Ectodermal cell (in vitro differentiated cells): ENCODE measurements at regions not wholly inside any gene's neighbourhood (a gene's known extent, or its start where the extent isn't known, plus 50 kb on each side); places are given as distances from the start of the nearest gene placed in this dataset.

ENCODE experiments used
- H3K27ac ChIP-seq: 2 replicates; pipeline ENCODE4 v1.7.0; 2013; ENCODE audit warnings: mild to moderate bottlenecking, low read depth, low read length; ENCODE audit not compliant: insufficient read depth, poor library complexity, severe bottlenecking
- H3K27me3 ChIP-seq: 2 replicates; pipeline ENCODE4 v1.7.0; 2013; ENCODE audit warnings: mild to moderate bottlenecking, low read length; ENCODE audit not compliant: insufficient read depth, control insufficient read depth, poor library complexity, severe bottlenecking
- H3K36me3 ChIP-seq: one replicate; pipeline ENCODE4 v1.7.0; 2013; ENCODE audit warnings: low read length; ENCODE audit not compliant: control insufficient read depth, insufficient read depth
- H3K4me1 ChIP-seq: one replicate; pipeline ENCODE4 v1.7.0; 2013; ENCODE audit warnings: low read length; ENCODE audit not compliant: control insufficient read depth, insufficient read depth
- H3K4me3 ChIP-seq: 2 replicates; pipeline ENCODE4 v1.7.0; 2013; ENCODE audit warnings: low read depth, low read length, control low read depth; ENCODE audit not compliant: insufficient read depth
- H3K9me3 ChIP-seq: 2 replicates; pipeline ENCODE4 v1.7.0; 2013; ENCODE audit warnings: mild to moderate bottlenecking, low read length, moderate library complexity; ENCODE audit not compliant: control insufficient read depth
- WGBS, 2 experiments: methylation state at CpG; one replicate each; pipeline ENCODE4 v1.1.7; 2013; ENCODE audit warnings: missing lambda C conversion rate in 2 of 2; 5-methylcytosine and 5-hydroxymethylcytosine counted together

DNA sequence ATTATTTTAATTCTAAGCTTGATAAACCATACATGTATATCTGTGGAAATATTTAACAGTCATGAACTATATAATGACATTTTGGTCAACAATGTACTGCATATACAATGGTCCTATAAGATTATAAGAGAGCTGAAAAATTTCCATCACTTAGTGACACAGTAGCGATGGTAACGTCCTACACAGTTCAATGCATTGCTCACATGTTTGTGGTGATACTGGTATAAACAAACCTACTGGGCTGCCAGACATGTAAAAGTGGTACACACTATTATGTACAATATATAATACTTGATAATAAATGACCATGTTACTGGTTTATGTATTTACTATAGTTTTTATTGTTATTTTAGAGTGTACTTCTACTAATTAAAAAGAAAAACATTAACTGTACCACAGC, 841.9 kb downstream of the LTN1 start:
- Histone ChIP-seq H3K27me3 (no peaks in the 10 kb centered on the region), H3K36me3 (no peaks in the 10 kb centered on the region), H3K27ac (no peak overlapping the region), H3K9me3 (no peaks in the 10 kb centered on the region), H3K4me3 (no peak overlapping the region), H3K4me1 (no peaks in the 10 kb centered on the region)
- 100% methylated on average over 2 of the region's 2 CpGs; no CpG with 5 or more reads in 1 of the 2 experiments for WGBS, 2 experiments

DNA sequence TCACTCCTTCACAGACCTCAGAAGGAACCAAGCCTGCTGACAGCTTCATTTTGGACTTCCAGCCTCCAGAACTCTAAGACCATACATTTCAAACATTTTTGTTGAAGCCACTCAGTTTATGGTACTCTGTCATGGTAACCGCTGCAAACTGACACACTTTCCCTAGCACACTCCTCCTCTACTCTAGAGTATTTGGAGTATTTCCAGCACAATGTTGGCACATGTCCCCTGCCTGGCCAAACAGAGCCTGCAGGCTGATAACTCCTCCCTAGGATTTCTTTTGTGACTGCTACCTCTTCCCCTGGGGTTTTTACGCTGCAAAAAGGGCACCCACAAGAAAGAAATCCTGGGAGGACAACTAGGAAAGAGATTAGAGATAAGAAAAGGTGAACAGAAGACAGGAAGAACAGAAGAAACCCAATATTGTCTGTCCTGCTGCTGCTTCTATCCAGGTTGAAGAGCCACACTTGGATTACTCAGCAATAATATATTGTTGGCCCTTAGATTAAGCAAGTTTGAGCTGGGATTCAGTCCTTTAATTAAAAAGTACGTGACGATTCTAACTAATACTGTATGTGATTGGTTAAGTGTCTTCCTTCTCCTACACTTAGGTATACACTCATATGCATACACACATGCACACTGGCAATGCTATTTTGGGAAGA, 844.1 kb downstream of the LTN1 start:
- H3K4me3 ChIP-seq = no peak overlapping the region
- no peaks in the 10 kb centered on the region for H3K4me1 ChIP-seq
- no peaks in the 10 kb centered on the region for H3K27me3 ChIP-seq
- no peaks in the 10 kb centered on the region for H3K9me3 ChIP-seq
- no peak overlapping the region for H3K27ac ChIP-seq
- H3K36me3 ChIP-seq = no peaks in the 10 kb centered on the region
- 87 to 88% methylated on average over 2 of the region's 4 CpGs for WGBS, 2 experiments

DNA sequence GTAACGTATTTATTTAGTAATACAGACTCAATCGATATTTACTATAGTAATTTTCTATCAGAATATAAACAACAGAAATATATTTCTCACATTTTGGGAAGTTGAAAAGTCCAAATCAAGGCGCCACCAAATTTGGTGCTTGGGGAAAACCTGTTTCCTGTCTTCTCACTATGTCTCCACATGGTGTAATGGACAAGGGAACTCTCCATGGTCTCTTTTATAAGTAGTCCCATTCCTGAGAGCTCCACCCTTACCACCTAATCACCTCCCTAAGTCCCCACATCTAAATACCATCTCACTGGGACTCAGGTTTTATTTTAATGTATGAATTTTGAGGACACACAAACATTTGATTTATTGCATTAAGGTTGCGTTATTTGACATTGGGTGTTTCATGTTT, 848.0 kb downstream of the LTN1 start:
- H3K36me3 ChIP-seq = no peaks in the 10 kb centered on the region
- H3K27me3 ChIP-seq = no peaks in the 10 kb centered on the region
- no peaks in the 10 kb centered on the region for H3K4me1 ChIP-seq
- H3K27ac ChIP-seq = no peak overlapping the region
- H3K4me3 ChIP-seq = no peak overlapping the region
- no peaks in the 10 kb centered on the region for H3K9me3 ChIP-seq
- WGBS, 2 experiments = 92 to 100% methylated on average over 1 of the region's 4 CpGs

DNA sequence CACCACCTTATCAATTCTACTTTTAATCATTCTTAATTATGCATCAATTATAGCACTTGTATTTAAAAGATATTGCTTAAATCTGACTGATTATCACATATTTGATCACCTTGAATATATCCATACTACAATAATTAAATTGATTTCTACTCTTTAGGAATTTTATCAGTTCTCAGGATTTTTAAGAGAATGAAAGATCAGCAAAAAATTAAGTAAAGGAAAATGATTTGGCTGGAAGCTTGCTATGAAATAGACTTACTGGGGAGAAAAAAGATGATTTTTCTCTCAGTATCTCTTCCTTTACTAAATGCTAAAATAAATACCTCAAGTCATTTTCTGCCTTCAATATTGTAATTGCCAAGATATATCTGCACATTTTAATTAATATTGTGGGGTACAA, 848.6 kb downstream of the LTN1 start:
- H3K27me3 ChIP-seq = no peaks in the 10 kb centered on the region
- no peak overlapping the region for H3K4me3 ChIP-seq
- H3K4me1 ChIP-seq = no peaks in the 10 kb centered on the region
- no peaks in the 10 kb centered on the region for H3K9me3 ChIP-seq
- no peaks in the 10 kb centered on the region for H3K36me3 ChIP-seq
- no peak overlapping the region for H3K27ac ChIP-seq

DNA sequence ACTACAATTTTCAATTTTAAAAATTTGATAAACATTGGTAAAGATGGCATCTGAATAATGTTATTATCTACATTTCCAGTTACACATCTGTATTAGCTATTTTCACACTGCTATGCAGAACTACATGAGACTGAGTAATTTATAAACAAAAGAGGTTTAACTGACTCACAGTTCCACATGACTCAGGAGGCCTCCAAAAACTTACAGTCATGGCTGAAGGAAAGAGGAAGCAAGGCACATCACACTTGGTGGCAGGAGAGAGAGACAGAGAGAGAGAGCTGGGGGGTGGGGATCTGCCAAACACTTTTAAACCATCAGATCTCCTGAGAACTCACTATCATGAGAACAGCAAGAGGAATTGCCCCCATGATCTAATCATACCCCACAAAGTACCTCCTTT, 850.0 kb downstream of the LTN1 start:
- H3K36me3 ChIP-seq = no peaks in the 10 kb centered on the region
- no peaks in the 10 kb centered on the region for H3K27me3 ChIP-seq
- H3K9me3 ChIP-seq = no peaks in the 10 kb centered on the region
- H3K4me1 ChIP-seq = no peaks in the 10 kb centered on the region
- H3K27ac ChIP-seq = no peak overlapping the region
- no peak overlapping the region for H3K4me3 ChIP-seq

DNA sequence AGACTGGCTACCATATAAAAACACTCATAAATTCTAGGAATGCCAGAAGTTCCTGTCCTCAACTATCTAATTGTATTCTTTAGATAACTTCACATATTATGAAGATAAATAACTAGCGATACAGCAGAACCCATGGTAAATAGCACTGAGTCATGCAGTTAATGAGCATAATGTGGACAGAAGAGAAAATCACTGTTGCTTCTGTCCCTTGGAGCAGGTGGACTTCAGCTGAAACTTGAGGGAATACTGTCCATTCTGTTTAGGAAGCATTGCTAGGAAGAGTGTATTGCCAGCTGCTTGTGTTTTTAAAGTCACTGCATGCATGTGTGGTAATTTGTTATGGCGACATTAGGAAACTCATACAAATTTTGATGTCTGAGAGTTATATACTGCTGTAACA, 854.4 kb downstream of the LTN1 start:
- Histone ChIP-seq H3K27ac (no peak overlapping the region), H3K4me1 (no peaks in the 10 kb centered on the region), H3K4me3 (no peak overlapping the region), H3K36me3 (no peaks in the 10 kb centered on the region), H3K9me3 (no peaks in the 10 kb centered on the region), H3K27me3 (no peaks in the 10 kb centered on the region)
- 96 to 100% methylated on average over 2 of the region's 2 CpGs for WGBS, 2 experiments

DNA sequence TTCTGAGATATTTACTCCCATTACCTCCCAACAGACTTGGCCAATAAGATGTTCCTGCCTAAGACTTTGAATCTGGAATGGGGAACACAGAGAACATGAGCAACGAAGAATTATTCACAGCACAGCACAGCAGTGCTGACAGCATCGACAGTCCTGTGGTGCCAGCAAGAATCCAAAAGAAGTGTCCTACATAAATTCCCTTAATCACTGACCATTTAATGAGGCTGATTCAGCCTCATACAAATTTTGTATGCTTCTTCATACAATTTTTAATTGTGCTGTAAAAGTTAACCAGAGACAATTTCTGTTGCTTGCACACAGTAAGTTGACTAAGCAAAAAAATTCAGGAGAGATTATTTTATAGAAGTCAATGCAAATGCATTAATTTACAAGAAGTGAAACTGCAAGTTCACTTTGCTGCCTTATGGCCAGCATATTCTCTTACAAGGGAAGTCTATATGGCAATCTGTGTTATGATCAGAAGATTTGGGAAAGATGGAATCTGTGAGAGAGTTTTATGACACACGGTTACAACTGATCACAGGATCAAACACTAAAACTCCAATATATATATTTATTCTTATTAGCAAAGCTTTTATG, 855.9 kb downstream of the LTN1 start:
- no peaks in the 10 kb centered on the region for H3K36me3 ChIP-seq
- no peaks in the 10 kb centered on the region for H3K4me1 ChIP-seq
- H3K4me3 ChIP-seq = no peak overlapping the region
- no peaks in the 10 kb centered on the region for H3K27me3 ChIP-seq
- no peaks in the 10 kb centered on the region for H3K9me3 ChIP-seq
- 83 to 90% methylated on average over 2 of the region's 3 CpGs for WGBS, 2 experiments
- H3K27ac ChIP-seq = no peak overlapping the region

DNA sequence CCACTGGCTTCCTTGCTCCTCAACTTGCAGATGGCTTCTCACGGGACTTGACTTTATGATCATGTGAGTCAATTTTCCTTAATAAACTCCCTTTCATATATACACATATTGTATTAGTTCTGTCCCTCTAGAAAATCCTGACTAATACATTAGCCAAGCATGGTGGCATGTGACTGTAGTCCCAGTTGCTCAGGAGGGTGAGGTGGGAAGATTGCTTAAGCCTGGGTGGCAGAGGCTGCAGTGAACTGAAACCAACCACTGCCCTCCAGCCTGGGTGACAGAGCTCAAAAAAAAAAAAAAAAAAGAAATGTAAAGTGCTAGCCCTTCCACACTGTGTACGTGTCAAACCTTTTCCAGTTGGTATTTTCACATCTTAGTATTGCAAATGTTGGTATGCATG, 857.0 kb downstream of the LTN1 start:
- H3K4me3 ChIP-seq = no peak overlapping the region
- H3K4me1 ChIP-seq = no peaks in the 10 kb centered on the region
- 96 to 97% methylated on average over 2 of the region's 2 CpGs for WGBS, 2 experiments
- no peak overlapping the region for H3K27ac ChIP-seq
- no peaks in the 10 kb centered on the region for H3K36me3 ChIP-seq
- H3K27me3 ChIP-seq = no peaks in the 10 kb centered on the region
- no peaks in the 10 kb centered on the region for H3K9me3 ChIP-seq

DNA sequence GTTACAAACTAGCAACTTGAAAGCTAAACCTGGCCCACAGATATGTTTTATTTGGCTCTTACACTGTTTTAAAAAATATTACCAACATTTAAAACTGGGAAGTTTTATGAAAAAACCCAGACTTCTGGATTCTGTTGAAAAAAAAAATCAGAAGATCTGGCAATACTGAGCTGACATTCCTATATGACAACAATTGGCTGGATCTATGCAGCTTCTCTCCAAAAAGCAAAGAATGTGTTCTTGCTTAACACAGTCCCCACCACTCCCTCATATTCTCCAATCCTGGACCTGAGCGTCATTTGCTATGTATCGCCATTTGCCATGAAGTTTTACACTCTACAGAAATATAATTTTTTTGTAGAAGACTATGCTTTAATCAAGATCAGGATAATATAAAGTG, 859.6 kb downstream of the LTN1 start:
- Histone ChIP-seq H3K4me1 (no peaks in the 10 kb centered on the region), H3K36me3 (no peaks in the 10 kb centered on the region), H3K27me3 (no peaks in the 10 kb centered on the region), H3K4me3 (no peak overlapping the region), H3K27ac (no peak overlapping the region), H3K9me3 (no peaks in the 10 kb centered on the region)
- WGBS, 2 experiments = 80% methylated on average over 2 of the region's 2 CpGs; no CpG with 5 or more reads in 1 of the 2 experiments

DNA sequence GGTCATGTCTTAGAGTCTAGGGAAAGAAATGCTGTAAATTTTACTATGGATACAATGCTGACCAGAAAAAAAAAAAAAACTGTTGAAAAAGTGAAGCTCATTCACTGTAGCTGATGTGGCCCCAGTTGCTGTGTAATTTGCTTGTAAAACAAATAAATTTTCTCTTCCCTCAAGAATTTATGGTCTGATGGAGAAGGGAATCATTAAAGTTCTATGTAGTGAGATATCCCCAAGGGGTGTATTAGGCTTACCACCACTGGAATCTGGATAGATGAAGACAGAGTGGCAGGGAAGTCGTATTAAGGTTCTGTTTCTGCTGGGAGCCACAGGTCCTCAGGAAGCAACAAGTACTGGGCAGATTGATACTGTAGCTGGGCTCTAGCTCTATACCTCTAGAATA, 860.0 kb downstream of the LTN1 start:
- 82 to 92% methylated on average over 1 of the region's 1 CpG for WGBS, 2 experiments
- no peaks in the 10 kb centered on the region for H3K4me1 ChIP-seq
- no peaks in the 10 kb centered on the region for H3K27me3 ChIP-seq
- H3K4me3 ChIP-seq = no peak overlapping the region
- no peak overlapping the region for H3K27ac ChIP-seq
- H3K9me3 ChIP-seq = no peaks in the 10 kb centered on the region
- no peaks in the 10 kb centered on the region for H3K36me3 ChIP-seq
